Tibial nerve (tissue), 4 donors: ENCODE measurements at regions not wholly inside any gene's neighbourhood (a gene's known extent, or its start where the extent isn't known, plus 50 kb on each side); places are given as distances from the start of the nearest gene placed in this dataset.

Source experiments
- EP300 ChIP-seq, 2 donors: sonication (generic); formaldehyde crosslinking; IDR thresholded peaks; one replicate each; pipeline ENCODE4 v1.6.1; 2017; ENCODE audit warnings: antibody characterized with exemption in 2 of 2, mild to moderate bottlenecking in 1 of 2
- POLR2A ChIP-seq, 2 donors: fragments of 450-650 bp; IDR thresholded peaks; one replicate each; pipeline ENCODE4 v1.6.1; 2017; ENCODE audit warnings: antibody characterized with exemption in 2 of 2, mild to moderate bottlenecking in 2 of 2, moderate library complexity in 2 of 2
- TF ChIP-seq, protein P1 (sequence below), 5 experiments: fragments of 200-600 bp in 3 of 5; fragments of 450-650 bp in 2 of 5; sonication (generic) in 3 of 5; IDR thresholded peaks; one replicate each; pipeline ENCODE4 v1.5.1; 2016 to 2019; ENCODE audit warnings: antibody characterized with exemption in 5 of 5, mild to moderate bottlenecking in 3 of 5, moderate library complexity in 2 of 5

DNA sequence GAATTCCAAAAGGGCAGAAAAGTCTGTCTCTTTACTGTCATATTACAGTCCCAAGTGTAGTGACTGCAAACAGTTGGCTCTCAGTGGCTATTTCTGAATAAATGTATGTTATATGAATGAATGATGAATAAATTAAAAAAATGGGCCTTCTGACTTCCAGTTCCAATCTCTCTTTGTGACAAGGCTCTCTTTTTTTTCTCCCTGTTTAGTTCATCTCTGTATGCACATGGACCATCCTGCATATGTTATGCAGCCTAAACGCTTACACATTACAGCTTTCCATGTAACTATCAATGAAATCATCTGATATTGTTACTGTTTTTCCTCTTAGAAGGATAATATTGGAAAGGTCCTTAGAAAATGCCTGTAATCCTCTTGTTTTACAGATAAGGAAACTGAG lies 363.0 kb downstream of the NUF2 start:
- TF ChIP-seq, protein P1, sequence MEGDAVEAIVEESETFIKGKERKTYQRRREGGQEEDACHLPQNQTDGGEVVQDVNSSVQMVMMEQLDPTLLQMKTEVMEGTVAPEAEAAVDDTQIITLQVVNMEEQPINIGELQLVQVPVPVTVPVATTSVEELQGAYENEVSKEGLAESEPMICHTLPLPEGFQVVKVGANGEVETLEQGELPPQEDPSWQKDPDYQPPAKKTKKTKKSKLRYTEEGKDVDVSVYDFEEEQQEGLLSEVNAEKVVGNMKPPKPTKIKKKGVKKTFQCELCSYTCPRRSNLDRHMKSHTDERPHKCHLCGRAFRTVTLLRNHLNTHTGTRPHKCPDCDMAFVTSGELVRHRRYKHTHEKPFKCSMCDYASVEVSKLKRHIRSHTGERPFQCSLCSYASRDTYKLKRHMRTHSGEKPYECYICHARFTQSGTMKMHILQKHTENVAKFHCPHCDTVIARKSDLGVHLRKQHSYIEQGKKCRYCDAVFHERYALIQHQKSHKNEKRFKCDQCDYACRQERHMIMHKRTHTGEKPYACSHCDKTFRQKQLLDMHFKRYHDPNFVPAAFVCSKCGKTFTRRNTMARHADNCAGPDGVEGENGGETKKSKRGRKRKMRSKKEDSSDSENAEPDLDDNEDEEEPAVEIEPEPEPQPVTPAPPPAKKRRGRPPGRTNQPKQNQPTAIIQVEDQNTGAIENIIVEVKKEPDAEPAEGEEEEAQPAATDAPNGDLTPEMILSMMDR (IDR thresholded peaks at IDR 0.05): no peak
- TF ChIP-seq POLR2A (IDR thresholded peaks at IDR 0.05): no peak
- TF ChIP-seq EP300 (IDR thresholded peaks at IDR 0.05): no peak
